ENCODE measurements at regions not wholly inside any gene's neighbourhood (a gene's known extent, or its start where the extent isn't known, plus 50 kb on each side); places are given as distances from the start of the nearest gene placed in this dataset.

DNA sequence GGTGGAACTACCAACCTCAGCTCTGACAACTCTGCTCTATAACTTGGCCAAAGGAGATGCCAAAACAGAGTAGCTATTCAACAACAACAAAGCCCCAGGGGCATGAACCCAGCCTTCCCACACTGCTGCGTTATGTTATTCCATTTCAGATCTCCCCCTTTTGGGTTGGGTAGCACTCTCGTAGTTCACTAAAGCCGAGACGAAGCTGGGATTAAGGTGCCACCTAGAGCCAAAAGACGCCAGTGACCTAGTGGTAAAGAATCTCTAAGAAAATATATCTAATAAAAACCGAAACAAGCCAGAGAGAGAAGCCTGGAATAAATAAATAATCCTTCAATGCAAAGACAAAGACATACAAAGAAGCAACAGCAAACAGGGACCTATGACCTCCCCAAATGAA is 217.3 kb downstream of the HERPUD2 start:
- DNase-seq (ENCODE audit: low spot score in 2 of 2), result no peak
- Histone ChIP-seq H3K36me3 (replicated peaks) (no peaks in the 10 kb centered on the region), H3K9me3 (no peaks in the 10 kb centered on the region), H3K4me1 (no peaks in the 10 kb centered on the region), H3K4me3 (no peak overlapping the region), H3K27me3 (ENCODE audit: low read depth) (no peaks in the 10 kb centered on the region)
- in situ Hi-C loops (cut with MboI; ENCODE audit: low sequenced_read_pairs), result no loop called here

DNA sequence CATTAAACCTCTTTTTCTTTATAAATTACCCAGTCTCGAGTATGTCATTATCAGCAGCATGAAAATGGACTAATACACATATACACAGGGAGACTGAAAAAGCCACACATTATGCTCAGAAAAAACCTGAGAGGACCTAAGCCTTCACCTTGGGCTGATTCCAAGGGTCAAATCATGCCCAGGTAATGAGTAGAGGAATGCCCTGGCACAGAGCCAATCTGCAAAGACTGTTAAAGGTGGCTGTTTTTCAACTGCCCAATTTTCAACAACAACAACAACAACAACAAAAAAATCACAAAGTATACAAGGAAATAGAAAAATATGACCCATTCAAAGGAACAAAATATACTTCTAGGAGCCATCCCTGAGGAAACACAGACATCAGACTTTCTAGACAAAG is 220.2 kb upstream of the TBX20 start:
- H3K36me3 ChIP-seq (replicated peaks), result no peaks in the 10 kb centered on the region
- in situ Hi-C loops (cut with MboI; ENCODE audit: low sequenced_read_pairs), result no loop called here
- no peak overlapping the region for H3K4me3 ChIP-seq
- no peaks in the 10 kb centered on the region for H3K9me3 ChIP-seq
- no peaks in the 10 kb centered on the region for H3K4me1 ChIP-seq
- no peaks in the 10 kb centered on the region for H3K27me3 ChIP-seq (ENCODE audit: low read depth)
- DNase-seq (ENCODE audit: low spot score in 2 of 2), result no peak

DNA sequence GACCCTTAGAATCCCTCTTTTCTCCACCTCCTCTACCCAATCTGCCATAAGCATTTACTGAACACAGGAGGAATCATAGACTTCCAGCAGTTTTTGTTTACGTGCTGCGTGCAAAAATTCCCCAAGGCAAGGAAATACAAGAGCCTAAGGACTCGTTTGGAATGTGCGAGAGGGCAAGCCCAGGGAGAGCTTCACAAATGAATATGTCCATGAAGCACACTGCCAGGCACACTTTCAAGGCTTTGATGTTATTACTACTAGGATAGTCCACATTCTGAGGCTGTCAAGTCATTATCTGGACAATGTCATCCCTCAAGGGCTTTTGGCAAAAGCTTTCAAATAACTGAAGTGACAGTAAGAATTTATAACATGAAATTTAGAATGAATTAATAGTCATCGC is 214.7 kb upstream of the TBX20 start:
- no peaks in the 10 kb centered on the region for H3K4me1 ChIP-seq
- no peaks in the 10 kb centered on the region for H3K9me3 ChIP-seq
- no peak overlapping the region for H3K4me3 ChIP-seq
- in situ Hi-C loops (cut with MboI; ENCODE audit: low sequenced_read_pairs), result no loop called here
- no peak for DNase-seq (ENCODE audit: low spot score in 2 of 2)
- no peaks in the 10 kb centered on the region for H3K36me3 ChIP-seq (replicated peaks)
- H3K27me3 ChIP-seq (ENCODE audit: low read depth), result no peaks in the 10 kb centered on the region

DNA sequence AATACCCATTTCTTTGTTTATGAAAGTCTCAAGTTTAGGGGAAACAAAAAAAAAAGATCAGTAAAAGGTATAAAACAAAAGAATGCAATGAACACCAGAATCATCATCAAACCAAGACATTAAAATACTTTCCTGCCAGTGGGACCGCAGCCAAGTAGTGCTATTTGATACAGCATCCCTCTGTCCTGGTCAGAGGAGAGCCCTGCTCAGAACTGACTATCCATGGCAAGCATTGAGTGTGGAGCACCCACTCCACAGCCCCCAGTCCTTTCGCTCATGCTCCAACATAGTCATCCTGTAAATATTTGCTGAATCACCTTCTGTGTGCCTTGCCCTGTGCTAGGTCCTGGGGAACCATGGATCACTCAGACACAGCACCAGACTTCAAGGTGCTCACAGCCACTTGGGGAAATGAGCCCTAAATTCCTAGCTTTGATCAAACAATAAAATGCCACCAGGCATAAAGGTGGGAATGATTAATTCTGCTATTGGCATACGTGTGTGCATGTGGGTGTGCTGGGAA is 213.6 kb upstream of the TBX20 start:
- in situ Hi-C loops (cut with MboI; ENCODE audit: low sequenced_read_pairs), result no loop called here
- no peaks in the 10 kb centered on the region for H3K36me3 ChIP-seq (replicated peaks)
- H3K9me3 ChIP-seq, result no peaks in the 10 kb centered on the region
- no peaks in the 10 kb centered on the region for H3K27me3 ChIP-seq (ENCODE audit: low read depth)
- no peaks in the 10 kb centered on the region for H3K4me1 ChIP-seq
- no peak overlapping the region for H3K4me3 ChIP-seq
- no peak for DNase-seq (ENCODE audit: low spot score in 2 of 2)

DNA sequence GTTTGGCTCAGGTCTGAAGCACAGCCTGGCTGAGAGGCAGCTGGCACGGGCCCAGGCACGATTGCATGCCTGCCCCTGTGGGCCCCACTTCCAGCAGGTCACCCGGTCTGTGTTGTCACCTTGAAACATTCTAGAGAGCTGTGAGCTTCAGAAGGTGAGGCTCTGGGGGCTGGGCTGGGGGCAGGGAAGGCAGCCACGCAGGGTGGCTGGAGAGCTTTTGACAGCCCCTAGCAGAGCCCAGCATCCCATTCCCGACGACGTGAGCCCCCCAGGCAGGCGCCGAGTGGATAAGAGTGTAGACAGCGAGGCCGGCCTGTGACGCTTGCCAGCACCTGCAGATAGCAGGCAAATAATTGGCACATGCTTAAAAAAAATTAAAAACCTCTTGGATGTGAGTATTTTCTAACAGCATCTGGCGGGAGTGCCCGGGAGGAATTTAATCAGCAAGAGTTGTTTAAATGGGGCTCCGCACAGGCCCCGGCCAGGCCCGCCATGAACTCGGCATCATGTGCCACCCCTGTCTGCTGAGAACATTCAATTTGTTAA is 212.0 kb upstream of the TBX20 start:
- in situ Hi-C loops (cut with MboI; ENCODE audit: low sequenced_read_pairs), result no loop called here
- no peaks in the 10 kb centered on the region for H3K4me1 ChIP-seq
- H3K4me3 ChIP-seq, result no peak overlapping the region
- no peak for DNase-seq (ENCODE audit: low spot score in 2 of 2)
- no peaks in the 10 kb centered on the region for H3K36me3 ChIP-seq (replicated peaks)
- no peaks in the 10 kb centered on the region for H3K9me3 ChIP-seq
- H3K27me3 ChIP-seq (ENCODE audit: low read depth), result no peaks in the 10 kb centered on the region

DNA sequence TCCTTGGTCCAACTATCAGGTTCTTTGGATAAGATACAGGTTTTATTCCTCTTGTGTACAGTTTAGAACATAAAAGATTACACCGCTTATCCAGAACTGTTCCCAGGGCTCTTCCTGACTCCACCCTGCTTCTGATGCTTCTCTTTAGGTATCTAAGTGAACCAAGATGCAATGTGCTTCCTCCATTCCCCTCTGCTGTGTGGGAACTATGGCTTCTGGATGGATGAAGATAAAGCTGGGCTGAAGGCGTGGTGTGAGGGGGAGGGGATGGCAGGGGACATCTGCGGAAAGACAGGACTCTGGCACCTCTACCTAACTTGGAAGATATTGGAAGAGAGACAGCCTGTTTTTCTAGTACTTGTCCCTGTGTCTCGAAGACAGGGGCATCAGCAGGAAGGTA is 209.9 kb upstream of the TBX20 start:
- Histone ChIP-seq H3K36me3 (replicated peaks) (no peaks in the 10 kb centered on the region), H3K9me3 (no peaks in the 10 kb centered on the region), H3K4me3 (no peak overlapping the region), H3K4me1 (no peaks in the 10 kb centered on the region), H3K27me3 (ENCODE audit: low read depth) (no peaks in the 10 kb centered on the region)
- in situ Hi-C loops (cut with MboI; ENCODE audit: low sequenced_read_pairs), result no loop called here
- no peak for DNase-seq (ENCODE audit: low spot score in 2 of 2)

DNA sequence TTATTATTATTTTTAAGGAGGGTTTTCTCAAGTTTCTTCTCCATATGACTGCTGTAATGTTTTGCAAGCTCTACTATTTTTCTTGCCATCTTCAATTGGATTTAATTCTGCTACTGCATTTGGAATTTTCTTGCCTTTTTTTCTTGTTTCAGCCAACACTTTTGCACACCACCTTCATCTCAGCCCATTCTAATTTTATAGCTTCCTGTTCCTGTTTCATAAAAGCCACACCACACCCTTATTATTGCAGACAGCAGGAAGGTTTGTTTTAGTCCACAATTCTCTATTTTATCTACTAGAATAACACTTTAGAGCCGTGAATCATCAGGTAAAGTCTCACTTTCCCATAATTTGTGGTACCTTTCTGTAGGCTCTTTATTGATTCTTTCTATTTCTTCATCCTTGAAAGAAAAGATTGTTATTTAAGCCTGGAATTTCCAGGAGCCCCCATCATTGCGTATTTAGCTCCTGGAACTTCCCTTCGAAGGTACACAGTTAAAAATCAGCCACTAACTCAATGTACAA is 209.3 kb upstream of the TBX20 start:
- Histone ChIP-seq H3K27me3 (ENCODE audit: low read depth) (no peaks in the 10 kb centered on the region), H3K4me3 (no peak overlapping the region), H3K9me3 (no peaks in the 10 kb centered on the region), H3K36me3 (replicated peaks) (no peaks in the 10 kb centered on the region), H3K4me1 (no peaks in the 10 kb centered on the region)
- DNase-seq (ENCODE audit: low spot score in 2 of 2), result no peak
- in situ Hi-C loops (cut with MboI; ENCODE audit: low sequenced_read_pairs), result no loop called here

DNA sequence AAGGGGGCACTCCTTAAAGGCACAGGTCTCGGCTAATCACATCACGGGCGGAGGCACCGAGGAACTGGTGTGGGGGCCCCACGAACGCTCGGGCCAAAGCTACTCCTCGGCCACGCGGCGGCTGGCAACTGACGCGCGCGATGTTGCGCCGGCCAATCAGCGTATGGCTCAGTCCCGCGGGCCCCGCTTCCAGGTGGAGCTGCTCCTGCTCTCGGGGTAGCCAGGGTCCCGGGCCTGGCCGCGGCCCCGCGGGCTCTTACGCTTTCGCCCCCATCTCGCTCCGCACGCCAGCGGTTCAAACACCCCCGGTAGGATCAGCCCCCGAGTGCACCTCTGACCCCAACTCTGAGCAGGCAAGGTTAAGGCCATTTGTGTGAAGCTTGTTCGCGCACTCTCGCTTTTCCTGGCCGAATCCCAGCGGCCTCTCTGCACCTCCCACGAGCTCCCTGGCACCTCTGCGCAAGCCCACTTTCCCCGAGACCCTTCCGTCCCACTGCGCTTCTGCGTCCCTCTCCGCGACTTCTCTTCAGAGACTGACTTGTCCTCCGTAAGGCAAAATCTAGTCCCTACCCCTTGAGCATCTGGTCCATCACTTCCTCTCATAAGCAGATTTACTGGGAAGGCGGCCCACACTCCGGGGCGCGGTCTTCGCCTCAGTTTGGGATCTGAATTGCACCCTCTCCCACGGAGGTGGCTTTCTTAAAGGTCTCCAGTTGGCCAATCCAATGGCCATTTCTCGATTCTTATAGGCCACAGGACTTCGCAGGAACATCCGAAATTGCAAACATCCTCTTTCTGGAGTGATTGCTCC is 200.9 kb upstream of the TBX20 start:
- H3K9me3 ChIP-seq, result no peaks in the 10 kb centered on the region
- no peak overlapping the region for H3K4me3 ChIP-seq
- DNase-seq (ENCODE audit: low spot score in 2 of 2), result no peak
- no peaks in the 10 kb centered on the region for H3K4me1 ChIP-seq
- H3K27me3 ChIP-seq (ENCODE audit: low read depth), result no peaks in the 10 kb centered on the region
- in situ Hi-C loops (cut with MboI; ENCODE audit: low sequenced_read_pairs), result no loop called here
- no peaks in the 10 kb centered on the region for H3K36me3 ChIP-seq (replicated peaks)

DNA sequence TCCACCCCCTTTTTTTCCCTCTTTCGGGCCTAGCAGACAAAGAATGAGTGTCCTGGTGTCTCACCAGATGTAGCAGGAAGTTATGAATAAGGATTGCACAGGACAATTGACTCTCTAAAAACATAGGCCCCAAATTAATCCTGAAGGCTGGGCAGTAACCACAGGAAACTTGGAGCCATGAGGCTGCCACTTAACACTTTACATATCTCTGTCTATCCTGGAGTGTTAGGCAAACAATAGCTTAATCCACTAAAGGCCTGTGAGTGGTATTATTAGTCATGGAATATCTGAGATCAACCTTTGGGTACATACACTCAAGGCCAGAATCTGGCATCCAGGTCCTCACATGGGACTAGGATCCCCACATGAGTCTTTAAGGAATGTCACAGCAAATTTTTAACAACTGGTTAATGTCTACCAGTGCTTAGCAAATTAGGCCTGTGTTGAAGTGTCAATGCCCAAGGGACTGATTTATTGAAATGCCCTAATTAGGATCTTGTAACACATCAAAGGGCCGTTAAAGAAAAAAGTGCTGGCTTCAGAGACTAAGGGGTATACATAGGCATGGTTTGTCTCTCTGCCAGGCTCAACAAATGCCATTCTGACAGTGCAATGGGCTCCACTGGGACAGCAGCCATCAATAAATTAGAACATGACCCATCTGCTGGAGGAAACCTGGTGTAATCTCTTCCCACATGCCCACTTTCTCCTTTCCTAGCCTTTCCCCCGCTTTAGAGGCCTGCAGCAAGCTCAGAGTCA is 196.7 kb upstream of the TBX20 start:
- no peak overlapping the region for H3K4me3 ChIP-seq
- H3K4me1 ChIP-seq, result no peaks in the 10 kb centered on the region
- in situ Hi-C loops (cut with MboI; ENCODE audit: low sequenced_read_pairs), result no loop called here
- H3K27me3 ChIP-seq (ENCODE audit: low read depth), result no peaks in the 10 kb centered on the region; the same call in 1 of the 2 replicates
- no peaks in the 10 kb centered on the region for H3K36me3 ChIP-seq (replicated peaks)
- H3K9me3 ChIP-seq, result no peaks in the 10 kb centered on the region
- DNase-seq (ENCODE audit: low spot score in 2 of 2), result no peak

DNA sequence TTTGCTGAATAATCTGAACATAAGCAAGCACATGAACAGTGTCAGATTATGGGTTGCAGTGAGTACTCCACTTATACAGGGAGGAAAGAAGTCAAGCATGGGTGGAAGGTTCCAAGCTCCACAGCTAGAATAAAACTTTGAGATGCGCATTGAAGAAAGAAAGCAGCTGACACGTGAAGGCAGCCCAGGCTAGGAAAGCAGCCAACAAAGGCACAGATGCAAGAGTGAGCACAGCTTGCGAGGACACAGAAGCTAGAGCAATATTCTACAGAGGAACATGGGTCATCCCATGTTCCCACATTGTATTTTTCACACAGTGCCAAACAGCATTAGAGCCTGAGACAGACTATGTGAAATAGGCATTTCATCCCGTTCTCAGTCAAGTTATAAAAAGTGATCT is 194.6 kb upstream of the TBX20 start:
- H3K27me3 ChIP-seq (ENCODE audit: low read depth), result no peaks in the 10 kb centered on the region; the same call in 1 of the 2 replicates
- no peak for DNase-seq (ENCODE audit: low spot score in 2 of 2)
- H3K4me3 ChIP-seq, result no peak overlapping the region
- H3K36me3 ChIP-seq (replicated peaks), result no peaks in the 10 kb centered on the region
- in situ Hi-C loops (cut with MboI; ENCODE audit: low sequenced_read_pairs), result no loop called here
- H3K4me1 ChIP-seq, result no peaks in the 10 kb centered on the region
- H3K9me3 ChIP-seq, result no peaks in the 10 kb centered on the region

DNA sequence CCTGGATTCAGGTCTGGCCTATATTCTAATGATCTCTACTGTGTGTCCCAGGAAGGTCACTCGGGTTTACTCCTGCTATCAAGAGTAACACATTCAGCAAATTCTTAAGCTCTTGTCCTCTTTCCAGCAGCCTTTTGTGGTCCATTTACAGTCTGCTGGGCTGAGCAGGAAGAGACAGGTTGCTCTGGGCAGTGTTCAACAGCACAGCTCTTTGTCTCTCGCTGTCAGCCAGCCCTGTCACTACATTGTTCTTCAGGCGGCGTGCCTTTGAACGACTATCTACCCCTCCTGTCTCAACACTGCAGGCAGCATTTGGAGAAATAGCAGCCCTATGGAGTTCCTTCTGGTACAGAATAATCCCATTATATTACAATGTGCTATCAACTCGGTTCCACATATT is 192.2 kb upstream of the TBX20 start:
- Histone ChIP-seq H3K36me3 (replicated peaks) (no peaks in the 10 kb centered on the region), H3K4me3 (no peak overlapping the region), H3K27me3 (ENCODE audit: low read depth) (no peaks in the 10 kb centered on the region; the same call in 1 of the 2 replicates), H3K9me3 (no peaks in the 10 kb centered on the region), H3K4me1 (no peaks in the 10 kb centered on the region)
- DNase-seq (ENCODE audit: low spot score in 2 of 2), result no peak
- in situ Hi-C loops (cut with MboI; ENCODE audit: low sequenced_read_pairs), result no loop called here

DNA sequence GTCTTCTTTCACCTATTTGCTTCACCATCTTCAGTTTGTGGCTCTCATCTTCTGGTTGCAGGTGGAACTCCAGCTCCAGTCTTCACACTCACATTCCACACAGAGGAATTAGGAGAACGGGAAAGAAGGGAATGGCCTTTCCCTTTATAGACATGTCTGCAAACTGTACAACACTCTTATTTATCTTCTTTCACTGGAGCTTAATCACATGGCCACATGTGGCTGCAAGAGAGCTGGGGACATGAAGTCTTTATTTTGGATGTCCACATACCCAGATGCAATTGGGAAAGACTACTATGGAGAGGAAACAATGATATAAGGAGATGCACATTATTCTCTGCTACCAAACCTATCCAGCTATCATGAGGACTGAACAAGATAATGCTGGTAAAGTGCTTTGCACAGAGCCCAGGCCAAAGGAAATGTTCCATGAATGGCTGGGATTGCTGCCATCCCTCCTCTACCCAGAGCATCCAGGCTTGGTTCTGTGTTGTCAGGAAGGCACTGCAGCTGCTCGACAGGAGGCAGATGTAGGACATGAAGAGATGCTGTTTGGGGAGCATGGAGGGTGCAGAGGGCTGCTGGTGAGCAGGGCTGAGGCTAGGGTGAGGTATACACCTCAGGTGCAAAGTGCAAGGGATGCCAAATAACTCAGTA is 183.8 kb upstream of the TBX20 start:
- Histone ChIP-seq H3K4me1 (no peaks in the 10 kb centered on the region), H3K4me3 (no peak overlapping the region), H3K36me3 (replicated peaks) (no peaks in the 10 kb centered on the region), H3K27me3 (ENCODE audit: low read depth) (no peaks in the 10 kb centered on the region), H3K9me3 (no peaks in the 10 kb centered on the region)
- in situ Hi-C loops (cut with MboI; ENCODE audit: low sequenced_read_pairs), result no loop called here
- no peak for DNase-seq (ENCODE audit: low spot score in 2 of 2)

DNA sequence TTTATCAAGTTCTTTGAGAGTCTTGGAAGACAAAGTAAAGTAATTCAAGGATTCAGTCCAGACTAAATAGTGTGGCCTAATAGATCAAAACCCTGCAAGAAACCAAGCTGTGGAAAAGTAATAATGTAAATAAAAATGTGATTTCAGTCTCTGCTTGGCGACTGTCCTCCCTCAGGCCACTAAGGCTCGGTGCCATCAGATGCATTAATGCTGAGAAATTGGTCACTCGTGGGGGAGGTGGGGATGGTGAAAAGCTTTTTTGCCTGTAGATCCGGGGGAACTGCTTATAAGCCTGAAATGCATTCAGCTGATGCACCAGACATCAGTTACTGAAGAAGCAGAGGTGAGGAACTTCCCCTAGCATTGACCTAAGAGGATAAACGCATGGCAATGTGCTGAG is 182.6 kb upstream of the TBX20 start:
- no peak for DNase-seq (ENCODE audit: low spot score in 2 of 2)
- H3K4me1 ChIP-seq, result no peaks in the 10 kb centered on the region
- no peaks in the 10 kb centered on the region for H3K9me3 ChIP-seq
- in situ Hi-C loops (cut with MboI; ENCODE audit: low sequenced_read_pairs), result no loop called here
- no peaks in the 10 kb centered on the region for H3K36me3 ChIP-seq (replicated peaks)
- no peak overlapping the region for H3K4me3 ChIP-seq
- no peaks in the 10 kb centered on the region for H3K27me3 ChIP-seq (ENCODE audit: low read depth)

All from HAP-1 (cell line).